ENCODE measurements at regions not wholly inside any gene's neighbourhood (a gene's known extent, or its start where the extent isn't known, plus 50 kb on each side); places are given as distances from the start of the nearest gene placed in this dataset.

- TF ChIP-seq CTCF (IDR thresholded peaks at IDR 0.05 in 4 of 5, conservative IDR thresholded peaks at IDR 0.05 in 1 of 5) (no peak), POLR2A (IDR thresholded peaks at IDR 0.05) (no peak)
Observed at GRCh38 chr6:14726816-14727493, 518.9 kb upstream of the JARID2 start.
